Stimulated activated CD4-positive, alpha-beta T cell treated with anti-CD3 and anti-CD28 coated beads, Interleukin-12 subunit alpha, Interleukin-12 subunit beta, amount 100 ng/mL, for 24 hours (primary cell): ENCODE measurements at regions not wholly inside any gene's neighbourhood (a gene's known extent, or its start where the extent isn't known, plus 50 kb on each side); places are given as distances from the start of the nearest gene placed in this dataset.

ENCODE experiments used
- DNase-seq, 2 experiments: peaks; one replicate each; pipeline ENCODE4 v3.0.0-alpha.2; 2020; ENCODE audit warnings: low read depth in 2 of 2

- DNase-seq: no peak
These were observed 324.6 kb downstream of the CAAP1 start for GRCh38 chr9:26567976-26568375.

GRCh38 chr9:26566141-26566540 is 326.5 kb downstream of the CAAP1 start:
- DNase-seq: no peak

- no peak for DNase-seq
These were observed 327.5 kb downstream of the CAAP1 start for GRCh38 chr9:26565118-26565517.

GRCh38 chr9:26562338-26562737 is 330.3 kb downstream of the CAAP1 start:
- DNase-seq: no peak

GRCh38 chr9:26561928-26562327 is 330.7 kb downstream of the CAAP1 start:
- no peak for DNase-seq

- no peak for DNase-seq
These were observed 333.1 kb downstream of the CAAP1 start for GRCh38 chr9:26559506-26559905.

GRCh38 chr9:26551971-26552370 is 340.6 kb downstream of the CAAP1 start:
- no peak for DNase-seq

GRCh38 chr9:26551451-26551850 is 341.2 kb downstream of the CAAP1 start:
- DNase-seq: no peak

- no peak for DNase-seq
These were observed 343.8 kb downstream of the CAAP1 start for GRCh38 chr9:26548781-26549290.

GRCh38 chr9:26539867-26540493 is 352.6 kb downstream of the CAAP1 start:
- DNase-seq: no peak

GRCh38 chr9:26537211-26537610 is 355.4 kb downstream of the CAAP1 start:
- DNase-seq: no peak

GRCh38 chr9:26535151-26535550 is 357.5 kb downstream of the CAAP1 start:
- DNase-seq: no peak

- DNase-seq: no peak
These were observed 361.8 kb downstream of the CAAP1 start for GRCh38 chr9:26530841-26531240.

- no peak for DNase-seq
These were observed 364.7 kb downstream of the CAAP1 start for GRCh38 chr9:26527931-26528330.

- DNase-seq: no peak
These were observed 368.3 kb downstream of the CAAP1 start for GRCh38 chr9:26524267-26524666.

GRCh38 chr9:26523577-26523976 is 369.0 kb downstream of the CAAP1 start:
- DNase-seq: no peak

GRCh38 chr9:26520141-26520540 is 372.5 kb downstream of the CAAP1 start:
- no peak for DNase-seq

- no peak for DNase-seq
These were observed 375.7 kb downstream of the CAAP1 start for GRCh38 chr9:26516773-26517343.

- no peak for DNase-seq
These were observed 378.9 kb downstream of the CAAP1 start for GRCh38 chr9:26513730-26514129.

GRCh38 chr9:26510137-26510536 is 382.5 kb downstream of the CAAP1 start:
- DNase-seq: no peak

GRCh38 chr9:26508897-26509296 is 383.7 kb downstream of the CAAP1 start:
- no peak for DNase-seq

GRCh38 chr9:26504057-26504456 is 388.5 kb downstream of the CAAP1 start:
- DNase-seq: no peak

- DNase-seq: no peak
These were observed 390.3 kb downstream of the CAAP1 start for GRCh38 chr9:26502311-26502710.

GRCh38 chr9:26500471-26500870 is 392.1 kb downstream of the CAAP1 start:
- no peak for DNase-seq
